GM21381 (cell line): ENCODE measurements at regions not wholly inside any gene's neighbourhood (a gene's known extent, or its start where the extent isn't known, plus 50 kb on each side); places are given as distances from the start of the nearest gene placed in this dataset.
"Not testable (repeated sequence)": the region's sequence is repeated elsewhere in the genome, so short reads cannot be mapped to it uniquely, and the experiment has no call there.

ENCODE experiments used
- ATAC-seq: cut with Tn5 transposase; IDR thresholded peaks from one replicate; pipeline ENCODE4 v1.9.1; 2021; ENCODE audit warnings: mild to moderate bottlenecking, moderate library complexity; ENCODE audit not compliant: unreplicated experiment

- not testable (repeated sequence) for ATAC-seq
Measured at GRCh38 chr20:25852968-25853717, 156.5 kb upstream of the ZNF337 start.

GRCh38 chr20:25850133-25850532 lies 153.5 kb upstream of the ZNF337 start:
- ATAC-seq = not testable (repeated sequence)

- no peak for ATAC-seq
Measured at GRCh38 chr20:25848222-25848621, 151.6 kb upstream of the ZNF337 start.

GRCh38 chr20:25844640-25845039 lies 148.0 kb upstream of the ZNF337 start:
- ATAC-seq = not testable (repeated sequence)

- not testable (repeated sequence) for ATAC-seq
Measured at GRCh38 chr20:25813511-25813910, 116.9 kb upstream of the ZNF337 start.

- not testable (repeated sequence) for ATAC-seq
Measured at GRCh38 chr20:25798174-25798993, 101.7 kb upstream of the ZNF337 start.

- ATAC-seq = not testable (repeated sequence)
Measured at GRCh38 chr20:25797062-25797461, 100.4 kb upstream of the ZNF337 start.

- ATAC-seq = not testable (repeated sequence)
Measured at GRCh38 chr20:25777241-25777640, 80.6 kb upstream of the ZNF337 start.

GRCh38 chr20:25774711-25775110 lies 78.1 kb upstream of the ZNF337 start:
- not testable (repeated sequence) for ATAC-seq

- not testable (repeated sequence) for ATAC-seq
Measured at GRCh38 chr20:25774203-25774602, 77.5 kb upstream of the ZNF337 start.

- ATAC-seq = not testable (repeated sequence)
Measured at GRCh38 chr20:25772437-25772836, 75.8 kb upstream of the ZNF337 start.

- ATAC-seq = not testable (repeated sequence)
Measured at GRCh38 chr20:25771818-25772217, 75.2 kb upstream of the ZNF337 start.

GRCh38 chr20:25761596-25761995 lies 64.9 kb upstream of the ZNF337 start:
- no peak for ATAC-seq

GRCh38 chr20:25761046-25761445 lies 64.4 kb upstream of the ZNF337 start:
- ATAC-seq = not testable (repeated sequence)

- peak; percentile 86 for ATAC-seq
Measured at GRCh38 chr20:25750765-25751696, 54.4 kb upstream of the ZNF337 start.

- ATAC-seq = no peak
Measured at GRCh38 chr20:25750220-25750764, 53.6 kb upstream of the ZNF337 start.

GRCh38 chr20:25749649-25750048 lies 53.0 kb upstream of the ZNF337 start:
- ATAC-seq = no peak
